ENCODE measurements at regions not wholly inside any gene's neighbourhood (a gene's known extent, or its start where the extent isn't known, plus 50 kb on each side); places are given as distances from the start of the nearest gene placed in this dataset.

DNA sequence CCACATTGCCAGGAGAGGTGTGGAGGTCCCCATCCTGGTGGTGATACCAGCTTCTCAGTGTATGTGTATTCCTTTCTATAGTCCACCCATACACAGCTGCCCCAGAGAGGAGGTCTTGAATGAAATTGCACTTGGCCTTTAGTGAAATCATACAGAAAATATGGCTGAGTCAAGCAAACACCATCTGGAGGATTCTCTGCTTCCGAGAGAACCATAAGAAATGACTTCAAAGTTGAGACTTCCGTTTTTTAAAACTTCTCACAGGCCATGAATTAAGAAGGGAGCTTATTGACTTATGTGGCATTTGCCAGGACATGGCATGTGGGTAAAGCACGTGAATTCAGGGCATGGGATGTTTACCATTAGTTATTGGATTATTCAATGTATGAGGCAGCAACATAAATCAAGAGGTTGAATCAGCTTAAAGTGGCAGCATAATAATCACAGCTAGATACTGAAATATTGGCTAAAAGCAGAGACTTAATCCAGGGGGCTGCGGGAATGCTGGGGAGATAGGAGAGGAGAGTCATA lies 119.1 kb upstream of the MTNR1B start:
- Histone ChIP-seq H3K27ac (ENCODE audit: low read depth, low read length) (no peak overlapping the region), H3K9me3 (ENCODE audit: insufficient read depth, low read depth, low read length) (no peaks in the 10 kb centered on the region), H3K4me3 (ENCODE audit: low read length) (no peak overlapping the region), H3K36me3 (ENCODE audit: insufficient read depth, low read length) (no peaks in the 10 kb centered on the region), H3K4me1 (ENCODE audit: insufficient read depth, low read length) (no peaks in the 10 kb centered on the region), H3K27me3 (ENCODE audit: insufficient read depth, low read length) (no peaks in the 10 kb centered on the region), H3K9ac (ENCODE audit: low read depth, low read length) (no peak overlapping the region)
- 87% methylated on average over 4 of the region's 4 CpGs for WGBS

DNA sequence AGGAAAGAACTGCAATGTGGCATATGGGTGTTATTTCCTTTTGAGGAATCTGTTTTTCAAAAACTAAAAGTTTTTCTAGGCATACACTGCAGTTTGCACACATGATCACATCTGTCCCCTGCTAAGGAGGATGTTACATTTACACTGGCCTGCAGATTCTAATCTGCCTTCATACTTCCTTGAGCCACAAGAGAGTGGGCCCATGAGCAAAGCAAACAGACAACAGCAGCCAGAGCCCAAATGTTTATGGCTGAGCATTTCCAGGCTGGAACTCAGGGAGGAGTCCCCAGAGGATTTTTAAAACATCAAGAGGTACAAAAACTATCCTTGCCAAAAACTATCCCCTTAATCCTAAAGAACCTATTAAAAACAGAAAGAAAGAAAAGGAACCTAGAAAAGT lies 117.2 kb upstream of the MTNR1B start:
- no peaks in the 10 kb centered on the region for H3K36me3 ChIP-seq (ENCODE audit: insufficient read depth, low read length)
- no peak overlapping the region for H3K4me3 ChIP-seq (ENCODE audit: low read length)
- H3K27me3 ChIP-seq (ENCODE audit: insufficient read depth, low read length) = no peaks in the 10 kb centered on the region
- no peak overlapping the region for H3K9ac ChIP-seq (ENCODE audit: low read depth, low read length)
- H3K9me3 ChIP-seq (ENCODE audit: insufficient read depth, low read depth, low read length) = no peaks in the 10 kb centered on the region
- no peaks in the 10 kb centered on the region for H3K4me1 ChIP-seq (ENCODE audit: insufficient read depth, low read length)
- H3K27ac ChIP-seq (ENCODE audit: low read depth, low read length) = no peak overlapping the region

DNA sequence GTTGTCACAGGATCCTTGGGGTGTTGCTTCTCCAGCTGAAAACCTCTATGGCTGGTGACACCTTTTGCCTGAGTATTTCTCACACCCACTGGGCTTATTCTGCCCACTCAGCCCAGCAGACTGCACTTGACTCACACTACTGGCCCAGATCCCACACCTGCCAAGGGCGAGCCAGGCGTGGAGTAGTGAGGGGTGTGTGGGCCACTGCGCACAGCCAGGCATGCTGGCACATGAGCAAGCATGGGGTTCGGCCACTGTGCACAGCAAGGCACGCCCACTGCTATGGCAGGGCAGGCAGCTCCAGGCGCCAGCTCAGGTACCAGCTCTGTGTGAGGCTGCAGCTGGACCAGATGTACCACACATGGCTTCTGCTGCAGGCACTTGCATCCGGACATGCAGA lies 116.5 kb upstream of the MTNR1B start:
- Histone ChIP-seq H3K4me1 (ENCODE audit: insufficient read depth, low read length) (no peaks in the 10 kb centered on the region), H3K9me3 (ENCODE audit: insufficient read depth, low read depth, low read length) (no peaks in the 10 kb centered on the region), H3K27me3 (ENCODE audit: insufficient read depth, low read length) (no peaks in the 10 kb centered on the region), H3K9ac (ENCODE audit: low read depth, low read length) (no peak overlapping the region), H3K27ac (ENCODE audit: low read depth, low read length) (no peak overlapping the region), H3K36me3 (ENCODE audit: insufficient read depth, low read length) (no peaks in the 10 kb centered on the region), H3K4me3 (ENCODE audit: low read length) (no peak overlapping the region)
- WGBS = 97% methylated on average over 7 of the region's 7 CpGs

DNA sequence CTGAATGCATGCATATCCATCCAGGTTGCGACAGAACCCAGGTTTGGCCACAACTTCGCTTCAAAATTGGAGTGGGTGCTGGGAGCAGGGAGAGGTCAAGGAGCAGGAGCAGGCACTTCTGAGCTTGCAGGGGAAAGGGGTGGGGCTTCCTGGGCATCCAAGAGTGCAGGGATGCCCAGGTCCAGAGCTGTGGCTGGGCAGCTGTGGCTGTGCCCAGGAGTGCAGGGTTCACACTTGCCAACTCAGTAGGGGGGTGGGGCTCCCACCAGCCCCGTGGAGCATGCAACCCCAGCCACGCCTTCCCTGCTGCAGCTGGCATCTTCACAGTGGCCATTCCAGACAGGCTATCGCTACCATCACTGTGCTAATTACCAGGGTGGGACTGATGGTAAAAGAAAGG lies 115.3 kb upstream of the MTNR1B start:
- no peaks in the 10 kb centered on the region for H3K4me1 ChIP-seq (ENCODE audit: insufficient read depth, low read length)
- 95% methylated on average over 5 of the region's 5 CpGs for WGBS
- H3K27ac ChIP-seq (ENCODE audit: low read depth, low read length) = no peak overlapping the region
- no peaks in the 10 kb centered on the region for H3K9me3 ChIP-seq (ENCODE audit: insufficient read depth, low read depth, low read length)
- H3K36me3 ChIP-seq (ENCODE audit: insufficient read depth, low read length) = no peaks in the 10 kb centered on the region
- H3K9ac ChIP-seq (ENCODE audit: low read depth, low read length) = no peak overlapping the region
- no peaks in the 10 kb centered on the region for H3K27me3 ChIP-seq (ENCODE audit: insufficient read depth, low read length)
- H3K4me3 ChIP-seq (ENCODE audit: low read length) = no peak overlapping the region

DNA sequence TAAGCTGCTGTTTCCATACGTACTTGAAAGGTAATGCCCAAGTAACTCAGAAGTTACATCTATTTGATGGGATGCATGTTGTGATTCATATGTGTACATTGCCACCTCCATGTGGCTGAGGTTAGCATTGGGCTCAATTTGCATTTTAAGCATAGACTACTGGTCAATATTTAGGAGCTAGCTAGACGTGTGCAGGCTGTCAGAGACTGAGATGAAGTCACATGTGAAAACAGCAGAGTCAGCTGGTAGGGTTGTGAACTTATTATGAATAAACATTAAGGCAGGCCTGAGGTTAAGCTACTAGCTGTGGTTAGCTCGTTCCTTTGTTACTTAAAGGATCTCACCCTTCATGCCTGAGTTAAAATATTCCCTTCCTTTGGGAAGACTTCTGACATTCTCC lies 114.5 kb upstream of the MTNR1B start:
- no peaks in the 10 kb centered on the region for H3K9me3 ChIP-seq (ENCODE audit: insufficient read depth, low read depth, low read length)
- H3K9ac ChIP-seq (ENCODE audit: low read depth, low read length) = no peak overlapping the region
- no peaks in the 10 kb centered on the region for H3K27me3 ChIP-seq (ENCODE audit: insufficient read depth, low read length)
- 89% methylated on average over 3 of the region's 3 CpGs for WGBS
- no peaks in the 10 kb centered on the region for H3K4me1 ChIP-seq (ENCODE audit: insufficient read depth, low read length)
- H3K36me3 ChIP-seq (ENCODE audit: insufficient read depth, low read length) = no peaks in the 10 kb centered on the region
- no peak overlapping the region for H3K27ac ChIP-seq (ENCODE audit: low read depth, low read length)
- no peak overlapping the region for H3K4me3 ChIP-seq (ENCODE audit: low read length)

DNA sequence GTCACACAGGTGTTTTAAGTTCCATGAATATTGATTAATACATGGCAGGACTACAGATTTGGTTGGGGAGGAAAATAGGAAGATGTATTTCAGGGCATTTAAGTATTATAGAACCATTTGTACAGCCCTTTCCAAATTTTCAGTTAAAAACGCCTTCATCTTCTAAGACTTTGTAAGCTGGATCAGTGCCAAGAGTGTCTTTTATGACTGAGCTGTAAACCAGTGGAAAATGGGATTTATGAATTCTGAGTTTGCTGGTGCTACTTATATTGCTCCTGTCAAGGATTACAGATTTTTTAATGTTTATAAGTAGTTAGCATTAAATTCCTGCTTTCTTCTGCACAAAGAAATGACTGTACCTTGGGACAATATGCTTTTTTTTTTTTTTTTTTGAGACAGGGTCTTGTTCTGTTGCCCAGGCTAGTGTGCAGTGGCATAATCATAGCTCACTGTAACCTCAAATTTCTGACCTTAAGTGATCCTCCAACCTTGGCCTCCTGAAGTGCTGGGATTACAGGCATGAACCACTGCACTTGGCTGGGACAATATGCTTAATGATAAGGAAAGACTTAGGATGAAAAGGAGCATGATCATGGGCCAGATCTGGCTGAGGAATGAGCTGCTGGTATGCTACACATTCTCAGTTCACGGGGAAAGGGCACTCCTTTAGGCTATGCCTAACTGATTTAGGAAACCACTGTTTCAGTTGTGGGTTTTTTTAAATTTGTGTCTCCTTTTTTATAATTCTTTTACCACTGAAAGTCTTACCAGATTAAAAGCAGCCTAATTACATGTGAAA lies 113.6 kb upstream of the MTNR1B start:
- H3K27ac ChIP-seq (ENCODE audit: low read depth, low read length) = no peak overlapping the region
- no peaks in the 10 kb centered on the region for H3K36me3 ChIP-seq (ENCODE audit: insufficient read depth, low read length)
- H3K4me3 ChIP-seq (ENCODE audit: low read length) = no peak overlapping the region
- no peaks in the 10 kb centered on the region for H3K4me1 ChIP-seq (ENCODE audit: insufficient read depth, low read length)
- H3K9me3 ChIP-seq (ENCODE audit: insufficient read depth, low read depth, low read length) = no peaks in the 10 kb centered on the region
- 96% methylated on average over 2 of the region's 2 CpGs for WGBS
- no peaks in the 10 kb centered on the region for H3K27me3 ChIP-seq (ENCODE audit: insufficient read depth, low read length)
- no peak overlapping the region for H3K9ac ChIP-seq (ENCODE audit: low read depth, low read length)

DNA sequence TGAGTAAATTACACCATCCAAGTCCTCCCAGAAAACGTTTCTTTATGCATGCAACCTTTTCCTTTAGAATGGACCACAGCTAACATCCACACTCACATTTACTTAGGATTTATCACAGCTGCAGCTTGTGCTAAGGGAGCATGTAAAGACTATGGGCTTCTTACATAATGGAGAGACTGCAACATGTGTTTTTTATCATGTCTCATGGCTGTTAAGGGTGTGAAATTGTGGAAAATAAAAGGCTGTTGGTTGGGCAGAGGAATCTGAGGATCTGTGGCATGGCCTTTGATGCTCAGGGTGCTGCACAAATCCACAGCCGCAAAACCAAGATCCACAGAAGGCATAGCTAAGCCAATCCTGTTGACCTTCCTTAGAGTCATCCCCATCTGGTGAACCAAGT lies 112.0 kb upstream of the MTNR1B start:
- H3K9ac ChIP-seq (ENCODE audit: low read depth, low read length) = no peak overlapping the region
- WGBS = 92% methylated on average over 2 of the region's 2 CpGs
- H3K9me3 ChIP-seq (ENCODE audit: insufficient read depth, low read depth, low read length) = no peaks in the 10 kb centered on the region
- H3K4me3 ChIP-seq (ENCODE audit: low read length) = no peak overlapping the region
- no peaks in the 10 kb centered on the region for H3K36me3 ChIP-seq (ENCODE audit: insufficient read depth, low read length)
- no peaks in the 10 kb centered on the region for H3K27me3 ChIP-seq (ENCODE audit: insufficient read depth, low read length)
- no peaks in the 10 kb centered on the region; the same call in 1 of the 2 replicates for H3K4me1 ChIP-seq (ENCODE audit: insufficient read depth, low read length)
- no peak overlapping the region for H3K27ac ChIP-seq (ENCODE audit: low read depth, low read length)

DNA sequence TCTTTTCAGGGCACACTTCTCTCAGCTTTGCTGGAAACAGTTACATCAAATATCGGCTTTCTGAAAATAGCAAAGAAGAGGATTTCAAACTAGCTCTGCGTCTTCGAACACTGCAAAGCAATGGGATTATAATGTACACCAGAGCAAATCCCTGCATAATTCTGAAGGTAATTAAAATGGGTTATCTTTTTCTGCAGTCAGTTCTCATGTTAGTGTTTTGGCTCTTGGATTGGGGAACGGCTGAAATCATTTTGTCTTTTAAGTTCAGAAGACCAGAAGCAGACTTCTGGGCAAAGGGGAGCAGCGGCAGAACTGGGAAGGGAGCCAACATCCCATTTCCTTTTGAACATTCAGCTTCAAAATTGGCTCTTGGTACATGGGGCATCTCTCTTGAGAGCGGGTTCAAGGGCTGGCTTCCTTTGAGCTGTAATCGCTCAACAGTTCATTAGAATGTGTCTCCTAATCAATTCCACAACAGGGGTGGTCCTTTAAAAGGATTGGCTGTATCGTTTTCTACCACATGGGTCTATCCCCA lies 110.2 kb upstream of the MTNR1B start:
- no peaks in the 10 kb centered on the region; the same call in 1 of the 2 replicates for H3K4me1 ChIP-seq (ENCODE audit: insufficient read depth, low read length)
- no peak overlapping the region for H3K9ac ChIP-seq (ENCODE audit: low read depth, low read length)
- 96% methylated on average over 8 of the region's 8 CpGs for WGBS
- H3K36me3 ChIP-seq (ENCODE audit: insufficient read depth, low read length) = no peaks in the 10 kb centered on the region
- no peaks in the 10 kb centered on the region for H3K9me3 ChIP-seq (ENCODE audit: insufficient read depth, low read depth, low read length)
- H3K27ac ChIP-seq (ENCODE audit: low read depth, low read length) = no peak overlapping the region
- no peaks in the 10 kb centered on the region for H3K27me3 ChIP-seq (ENCODE audit: insufficient read depth, low read length)
- H3K4me3 ChIP-seq (ENCODE audit: low read length) = no peak overlapping the region

DNA sequence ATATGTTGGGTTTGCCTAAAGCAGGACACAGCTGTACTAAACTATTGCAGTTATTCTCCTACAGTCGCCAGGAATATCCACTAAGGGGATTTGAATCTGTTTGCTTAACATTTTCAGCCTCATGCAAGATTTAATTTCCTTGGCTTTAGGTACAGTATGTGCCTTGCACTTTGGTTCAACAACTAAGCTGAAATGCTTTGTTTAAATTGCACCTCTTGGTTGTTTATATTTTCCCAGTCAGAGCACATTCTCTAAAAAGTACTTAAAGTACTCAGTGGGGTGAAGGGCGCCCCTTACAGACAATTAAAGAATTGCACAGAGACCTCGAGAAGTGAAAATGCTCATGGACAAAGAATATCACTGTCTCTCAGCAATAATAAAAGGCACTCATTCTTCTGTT lies 107.8 kb upstream of the MTNR1B start:
- Histone ChIP-seq H3K9ac (ENCODE audit: low read depth, low read length) (no peak overlapping the region), H3K27me3 (ENCODE audit: insufficient read depth, low read length) (no peaks in the 10 kb centered on the region), H3K36me3 (ENCODE audit: insufficient read depth, low read length) (no peaks in the 10 kb centered on the region), H3K9me3 (ENCODE audit: insufficient read depth, low read depth, low read length) (no peaks in the 10 kb centered on the region), H3K4me1 (ENCODE audit: insufficient read depth, low read length) (no peaks in the 10 kb centered on the region; the same call in 1 of the 2 replicates), H3K27ac (ENCODE audit: low read depth, low read length) (no peak overlapping the region), H3K4me3 (ENCODE audit: low read length) (no peak overlapping the region)
- WGBS = 68% methylated on average over 3 of the region's 3 CpGs

DNA sequence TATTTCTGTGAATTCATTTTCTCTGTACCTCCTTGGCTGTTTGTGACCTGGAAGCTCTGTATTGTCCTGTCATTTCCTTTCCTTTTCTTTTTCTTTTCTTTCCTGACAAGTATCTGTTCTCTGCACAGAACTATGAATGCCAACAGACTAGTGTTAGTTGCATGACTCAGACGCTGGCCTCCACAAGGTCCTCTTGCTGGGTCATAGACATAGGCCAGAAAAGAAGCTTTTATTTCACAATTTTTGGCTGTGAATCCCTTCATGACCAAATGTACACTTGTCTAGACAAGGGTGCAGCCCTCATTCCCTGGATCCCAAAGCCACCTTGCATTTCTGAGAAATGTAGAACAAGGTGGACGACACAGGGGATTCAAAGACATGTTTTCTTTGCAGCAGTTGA lies 104.1 kb upstream of the MTNR1B start:
- H3K27ac ChIP-seq (ENCODE audit: low read depth, low read length) = no peak overlapping the region
- H3K36me3 ChIP-seq (ENCODE audit: insufficient read depth, low read length) = no peaks in the 10 kb centered on the region
- H3K27me3 ChIP-seq (ENCODE audit: insufficient read depth, low read length) = no peaks in the 10 kb centered on the region
- no peaks in the 10 kb centered on the region; the same call in 1 of the 2 replicates for H3K4me1 ChIP-seq (ENCODE audit: insufficient read depth, low read length)
- no peak overlapping the region for H3K4me3 ChIP-seq (ENCODE audit: low read length)
- no peaks in the 10 kb centered on the region for H3K9me3 ChIP-seq (ENCODE audit: insufficient read depth, low read depth, low read length)
- 93% methylated on average over 2 of the region's 2 CpGs for WGBS
- no peak overlapping the region for H3K9ac ChIP-seq (ENCODE audit: low read depth, low read length)

DNA sequence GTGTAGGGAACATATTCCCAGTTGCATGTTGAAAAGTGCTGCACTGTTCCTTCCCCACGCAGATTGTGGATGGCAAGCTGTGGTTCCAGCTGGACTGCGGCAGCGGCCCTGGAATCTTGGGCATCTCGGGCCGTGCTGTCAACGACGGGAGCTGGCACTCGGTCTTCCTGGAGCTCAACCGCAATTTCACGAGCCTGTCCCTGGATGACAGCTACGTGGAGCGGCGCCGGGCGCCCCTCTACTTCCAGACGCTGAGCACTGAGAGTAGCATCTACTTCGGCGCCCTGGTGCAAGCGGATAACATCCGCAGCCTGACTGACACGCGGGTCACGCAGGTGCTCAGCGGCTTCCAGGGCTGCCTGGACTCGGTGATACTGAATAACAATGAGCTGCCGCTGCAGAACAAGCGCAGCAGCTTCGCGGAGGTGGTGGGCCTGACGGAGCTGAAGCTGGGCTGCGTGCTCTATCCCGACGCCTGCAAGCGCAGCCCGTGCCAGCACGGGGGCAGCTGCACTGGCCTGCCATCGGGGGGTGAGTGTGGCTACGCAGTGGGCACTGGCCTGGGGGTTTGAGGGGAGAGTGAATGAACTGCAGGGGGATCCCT lies 102.7 kb upstream of the MTNR1B start:
- H3K4me1 ChIP-seq (ENCODE audit: insufficient read depth, low read length) = no peaks in the 10 kb centered on the region
- no peak overlapping the region for H3K4me3 ChIP-seq (ENCODE audit: low read length)
- no peak overlapping the region for H3K9ac ChIP-seq (ENCODE audit: low read depth, low read length)
- no peaks in the 10 kb centered on the region for H3K27me3 ChIP-seq (ENCODE audit: insufficient read depth, low read length)
- H3K9me3 ChIP-seq (ENCODE audit: insufficient read depth, low read depth, low read length) = no peaks in the 10 kb centered on the region
- no peak overlapping the region for H3K27ac ChIP-seq (ENCODE audit: low read depth, low read length)
- WGBS = 95% methylated on average over 38 of the region's 38 CpGs
- no peaks in the 10 kb centered on the region for H3K36me3 ChIP-seq (ENCODE audit: insufficient read depth, low read length)

All from HUES64 (cell line).